HEK293 (cell line): ENCODE measurements at regions not wholly inside any gene's neighbourhood (a gene's known extent, or its start where the extent isn't known, plus 50 kb on each side); places are given as distances from the start of the nearest gene placed in this dataset.

Experiments
- CTCF ChIA-PET: fragments of 350-600 bp; formaldehyde crosslinking; extraction: SDS; loops from one replicate; lab custom pipeline; 2021; ENCODE audit warnings: antibody characterized with exemption; lab: Yijun Ruan, JAX
- POLR2A ChIA-PET: fragments of 300-600 bp; formaldehyde crosslinking; extraction: SDS; loops from one replicate; lab custom pipeline; 2020; ENCODE audit warnings: antibody characterized with exemption, inconsistent platforms; lab: Yijun Ruan, JAX
- H3K27ac ChIP-seq: fragments of 200-500 bp; sonication (Bioruptor generic); 2 replicates; pipeline ENCODE4 v1.5.1; 2014; ENCODE audit warnings: low read depth, low read length, control low read depth, inconsistent platforms; ENCODE audit errors: extremely low read depth
- H3K36me3 ChIP-seq, 2 experiments: fragments of 200-500 bp in 1 of 2; sonication (Bioruptor generic) in 1 of 2; 1 replicate in 1 of 2; 2 replicates in 1 of 2; pipeline ENCODE4 v1.5.1; 2014 to 2017; ENCODE audit warnings: inconsistent platforms in 2 of 2, low read length in 2 of 2; ENCODE audit not compliant: control insufficient read depth in 2 of 2, insufficient read depth in 1 of 2
- H3K4me1 ChIP-seq: fragments of 200-500 bp; sonication (Bioruptor generic); 2 replicates; pipeline ENCODE4 v1.5.1; 2014; ENCODE audit warnings: mild to moderate bottlenecking, low read length, inconsistent platforms; ENCODE audit not compliant: control insufficient read depth, insufficient read depth
- H3K4me3 ChIP-seq: 2 replicates; pipeline ENCODE4 v1.5.1; 2011; ENCODE audit warnings: low read depth, mild to moderate bottlenecking, control low read depth, low read length, moderate library complexity
- H3K9me3 ChIP-seq: fragments of 200-500 bp; sonication (Bioruptor generic); 2 replicates; pipeline ENCODE4 v1.5.1; 2014; ENCODE audit warnings: low read depth, low read length, inconsistent platforms; ENCODE audit not compliant: control insufficient read depth, insufficient read depth
- BCL11B ChIP-seq: fragments of 450-650 bp; formaldehyde crosslinking; IDR thresholded peaks from 2 replicates; pipeline ENCODE4 v1.5.1; 2016; ENCODE audit warnings: low read depth, missing biosample characterization, missing genetic modification characterization
- HOXD13 ChIP-seq: sonication (generic); formaldehyde crosslinking; IDR thresholded peaks from 2 replicates; pipeline ENCODE4 v1.8.0; 2022; ENCODE audit warnings: missing genetic modification reagents, borderline replicate concordance
- KLF7 ChIP-seq: fragments of 450-650 bp; formaldehyde crosslinking; IDR thresholded peaks from 2 replicates; pipeline ENCODE4 v1.5.1; 2016; ENCODE audit warnings: missing biosample characterization, missing genetic modification characterization, borderline replicate concordance
- KLF8 ChIP-seq: fragments of 450-650 bp; formaldehyde crosslinking; IDR thresholded peaks from 2 replicates; pipeline ENCODE4 v1.5.1; 2016; ENCODE audit warnings: missing biosample characterization, missing genetic modification characterization
- TCF7L2 ChIP-seq: IDR thresholded peaks from 2 replicates; pipeline ENCODE4 v1.6.1; 2011; ENCODE audit warnings: low read depth, mild to moderate bottlenecking, inconsistent platforms, low read length, moderate library complexity, borderline replicate concordance
- ZBTB17 ChIP-seq: fragments of 450-650 bp; formaldehyde crosslinking; IDR thresholded peaks from 2 replicates; pipeline ENCODE4 v1.5.1; 2016; ENCODE audit warnings: missing biosample characterization, missing genetic modification characterization
- ZIC2 ChIP-seq: fragments of 450-650 bp; formaldehyde crosslinking; IDR thresholded peaks from 2 replicates; pipeline ENCODE4 v1.5.1; 2016; ENCODE audit warnings: missing biosample characterization, missing genetic modification characterization
- ZNF10 ChIP-seq: fragments of 450-650 bp; formaldehyde crosslinking; IDR thresholded peaks from 2 replicates; pipeline ENCODE4 v1.5.1; 2017; ENCODE audit warnings: missing biosample characterization, missing genetic modification characterization
- ZNF146 ChIP-seq: fragments of 450-650 bp; formaldehyde crosslinking; IDR thresholded peaks from 2 replicates; pipeline ENCODE4 v1.5.1; 2016; ENCODE audit warnings: missing biosample characterization, missing genetic modification characterization
- ZNF292 ChIP-seq: fragments of 450-650 bp; formaldehyde crosslinking; IDR thresholded peaks from 2 replicates; pipeline ENCODE4 v1.5.1; 2016; ENCODE audit warnings: low read depth, missing biosample characterization, missing genetic modification characterization, borderline replicate concordance
- ZNF416 ChIP-seq: fragments of 450-650 bp; formaldehyde crosslinking; IDR thresholded peaks from 2 replicates; pipeline ENCODE4 v1.5.1; 2016; ENCODE audit warnings: missing biosample characterization, missing genetic modification characterization
- ZNF658 ChIP-seq: fragments of 450-650 bp; formaldehyde crosslinking; IDR thresholded peaks from 2 replicates; pipeline ENCODE4; 2016; ENCODE audit warnings: missing biosample characterization, missing genetic modification characterization
- ZNF701 ChIP-seq: fragments of 450-650 bp; formaldehyde crosslinking; IDR thresholded peaks from 2 replicates; pipeline ENCODE4 v1.5.1; 2016; ENCODE audit warnings: missing biosample characterization, missing genetic modification characterization
- TF ChIP-seq, protein P1 (sequence below): fragments of 450-650 bp; formaldehyde crosslinking; IDR thresholded peaks from 2 replicates; pipeline ENCODE4 v1.5.1; 2017; ENCODE audit warnings: missing biosample characterization, mild to moderate bottlenecking, missing genetic modification characterization, moderate library complexity
- TF ChIP-seq, protein P2 (sequence below): fragments of 450-650 bp; formaldehyde crosslinking; IDR thresholded peaks from 2 replicates; pipeline ENCODE4 v1.5.1; 2016; ENCODE audit warnings: missing biosample characterization, missing genetic modification characterization
- TF ChIP-seq, protein P3 (sequence below): fragments of 450-650 bp; formaldehyde crosslinking; IDR thresholded peaks from 2 replicates; pipeline ENCODE4 v1.5.1; 2016; ENCODE audit warnings: missing biosample characterization, missing genetic modification characterization
- TF ChIP-seq, protein P4 (sequence below): fragments of 450-650 bp; formaldehyde crosslinking; IDR thresholded peaks from 2 replicates; pipeline ENCODE4 v1.5.1; 2016; ENCODE audit warnings: missing biosample characterization, missing genetic modification characterization, borderline replicate concordance
- TF ChIP-seq, protein P5 (sequence below): fragments of 450-650 bp; formaldehyde crosslinking; IDR thresholded peaks from 2 replicates; pipeline ENCODE4 v1.5.1; 2016; ENCODE audit warnings: missing biosample characterization, missing genetic modification characterization
- TF ChIP-seq, protein P6 (sequence below): fragments of 450-650 bp; formaldehyde crosslinking; IDR thresholded peaks from 2 replicates; pipeline ENCODE4 v1.5.1; 2016; ENCODE audit warnings: missing biosample characterization, missing genetic modification characterization

DNA sequence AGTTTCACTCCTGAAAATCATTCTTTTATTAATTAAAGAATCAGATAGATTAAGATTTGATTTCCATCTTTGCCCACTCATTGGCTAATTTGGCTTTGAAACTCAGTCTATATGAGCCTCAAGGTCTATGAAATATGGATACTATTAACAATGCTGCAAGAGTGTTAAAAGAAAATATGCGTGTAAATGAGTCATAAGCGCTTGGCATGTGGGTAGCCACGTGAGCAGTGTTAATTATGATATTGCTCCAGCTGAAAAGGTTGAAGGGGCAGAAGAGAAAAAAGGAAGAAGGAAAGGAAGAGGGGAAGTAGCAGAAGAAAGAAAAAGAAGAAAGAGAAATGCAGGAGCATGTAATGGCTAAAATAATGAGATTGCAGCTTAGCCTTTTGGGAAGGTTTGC, 151.4 kb downstream of the CHRM3 start:
- Histone ChIP-seq H3K27ac (no peak overlapping the region), H3K36me3 (no peaks in the 10 kb centered on the region), H3K4me1 (peaks cover 10% of the 10 kb centered on the region; the same call in 1 of the 2 replicates), H3K9me3 (no peaks in the 10 kb centered on the region), H3K4me3 (no peak overlapping the region)
- no peak for TF ChIP-seq ZNF10
- TF ChIP-seq, protein P1, sequence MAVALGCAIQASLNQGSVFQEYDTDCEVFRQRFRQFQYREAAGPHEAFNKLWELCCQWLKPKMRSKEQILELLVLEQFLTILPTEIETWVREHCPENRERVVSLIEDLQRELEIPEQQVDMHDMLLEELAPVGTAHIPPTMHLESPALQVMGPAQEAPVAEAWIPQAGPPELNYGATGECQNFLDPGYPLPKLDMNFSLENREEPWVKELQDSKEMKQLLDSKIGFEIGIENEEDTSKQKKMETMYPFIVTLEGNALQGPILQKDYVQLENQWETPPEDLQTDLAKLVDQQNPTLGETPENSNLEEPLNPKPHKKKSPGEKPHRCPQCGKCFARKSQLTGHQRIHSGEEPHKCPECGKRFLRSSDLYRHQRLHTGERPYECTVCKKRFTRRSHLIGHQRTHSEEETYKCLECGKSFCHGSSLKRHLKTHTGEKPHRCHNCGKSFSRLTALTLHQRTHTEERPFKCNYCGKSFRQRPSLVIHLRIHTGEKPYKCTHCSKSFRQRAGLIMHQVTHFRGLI (tag by site-specific recombination): no peak
- TF ChIP-seq ZNF146 (tag by site-specific recombination): no peak
- TF ChIP-seq BCL11B (tag by site-specific recombination): no peak
- no peak for TF ChIP-seq ZNF292 (tag by site-specific recombination)
- TF ChIP-seq KLF7: no peak
- TF ChIP-seq ZNF701 (tag by site-specific recombination): no peak
- TF ChIP-seq TCF7L2: no peak
- TF ChIP-seq, protein P2, sequence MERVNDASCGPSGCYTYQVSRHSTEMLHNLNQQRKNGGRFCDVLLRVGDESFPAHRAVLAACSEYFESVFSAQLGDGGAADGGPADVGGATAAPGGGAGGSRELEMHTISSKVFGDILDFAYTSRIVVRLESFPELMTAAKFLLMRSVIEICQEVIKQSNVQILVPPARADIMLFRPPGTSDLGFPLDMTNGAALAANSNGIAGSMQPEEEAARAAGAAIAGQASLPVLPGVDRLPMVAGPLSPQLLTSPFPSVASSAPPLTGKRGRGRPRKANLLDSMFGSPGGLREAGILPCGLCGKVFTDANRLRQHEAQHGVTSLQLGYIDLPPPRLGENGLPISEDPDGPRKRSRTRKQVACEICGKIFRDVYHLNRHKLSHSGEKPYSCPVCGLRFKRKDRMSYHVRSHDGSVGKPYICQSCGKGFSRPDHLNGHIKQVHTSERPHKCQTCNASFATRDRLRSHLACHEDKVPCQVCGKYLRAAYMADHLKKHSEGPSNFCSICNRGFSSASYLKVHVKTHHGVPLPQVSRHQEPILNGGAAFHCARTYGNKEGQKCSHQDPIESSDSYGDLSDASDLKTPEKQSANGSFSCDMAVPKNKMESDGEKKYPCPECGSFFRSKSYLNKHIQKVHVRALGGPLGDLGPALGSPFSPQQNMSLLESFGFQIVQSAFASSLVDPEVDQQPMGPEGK (tag by site-specific recombination): no peak
- TF ChIP-seq, protein P3, sequence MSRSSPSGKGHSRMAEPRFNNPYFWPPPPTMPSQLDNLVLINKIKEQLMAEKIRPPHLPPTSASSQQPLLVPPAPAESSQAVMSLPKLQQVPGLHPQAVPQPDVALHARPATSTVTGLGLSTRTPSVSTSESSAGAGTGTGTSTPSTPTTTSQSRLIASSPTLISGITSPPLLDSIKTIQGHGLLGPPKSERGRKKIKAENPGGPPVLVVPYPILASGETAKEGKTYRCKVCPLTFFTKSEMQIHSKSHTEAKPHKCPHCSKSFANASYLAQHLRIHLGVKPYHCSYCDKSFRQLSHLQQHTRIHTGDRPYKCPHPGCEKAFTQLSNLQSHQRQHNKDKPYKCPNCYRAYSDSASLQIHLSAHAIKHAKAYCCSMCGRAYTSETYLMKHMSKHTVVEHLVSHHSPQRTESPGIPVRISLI (tag by site-specific recombination): no peak
- TF ChIP-seq, protein P4, sequence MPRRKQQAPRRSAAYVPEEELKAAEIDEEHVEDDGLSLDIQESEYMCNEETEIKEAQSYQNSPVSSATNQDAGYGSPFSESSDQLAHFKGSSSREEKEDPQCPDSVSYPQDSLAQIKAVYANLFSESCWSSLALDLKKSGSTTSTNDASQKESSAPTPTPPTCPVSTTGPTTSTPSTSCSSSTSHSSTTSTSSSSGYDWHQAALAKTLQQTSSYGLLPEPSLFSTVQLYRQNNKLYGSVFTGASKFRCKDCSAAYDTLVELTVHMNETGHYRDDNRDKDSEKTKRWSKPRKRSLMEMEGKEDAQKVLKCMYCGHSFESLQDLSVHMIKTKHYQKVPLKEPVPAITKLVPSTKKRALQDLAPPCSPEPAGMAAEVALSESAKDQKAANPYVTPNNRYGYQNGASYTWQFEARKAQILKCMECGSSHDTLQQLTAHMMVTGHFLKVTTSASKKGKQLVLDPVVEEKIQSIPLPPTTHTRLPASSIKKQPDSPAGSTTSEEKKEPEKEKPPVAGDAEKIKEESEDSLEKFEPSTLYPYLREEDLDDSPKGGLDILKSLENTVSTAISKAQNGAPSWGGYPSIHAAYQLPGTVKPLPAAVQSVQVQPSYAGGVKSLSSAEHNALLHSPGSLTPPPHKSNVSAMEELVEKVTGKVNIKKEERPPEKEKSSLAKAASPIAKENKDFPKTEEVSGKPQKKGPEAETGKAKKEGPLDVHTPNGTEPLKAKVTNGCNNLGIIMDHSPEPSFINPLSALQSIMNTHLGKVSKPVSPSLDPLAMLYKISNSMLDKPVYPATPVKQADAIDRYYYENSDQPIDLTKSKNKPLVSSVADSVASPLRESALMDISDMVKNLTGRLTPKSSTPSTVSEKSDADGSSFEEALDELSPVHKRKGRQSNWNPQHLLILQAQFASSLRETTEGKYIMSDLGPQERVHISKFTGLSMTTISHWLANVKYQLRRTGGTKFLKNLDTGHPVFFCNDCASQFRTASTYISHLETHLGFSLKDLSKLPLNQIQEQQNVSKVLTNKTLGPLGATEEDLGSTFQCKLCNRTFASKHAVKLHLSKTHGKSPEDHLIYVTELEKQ (tag by site-specific recombination): no peak
- TF ChIP-seq KLF8 (tag by site-specific recombination): no peak
- TF ChIP-seq HOXD13 (CRISPR knock-in tag): no peak
- TF ChIP-seq, protein P5, sequence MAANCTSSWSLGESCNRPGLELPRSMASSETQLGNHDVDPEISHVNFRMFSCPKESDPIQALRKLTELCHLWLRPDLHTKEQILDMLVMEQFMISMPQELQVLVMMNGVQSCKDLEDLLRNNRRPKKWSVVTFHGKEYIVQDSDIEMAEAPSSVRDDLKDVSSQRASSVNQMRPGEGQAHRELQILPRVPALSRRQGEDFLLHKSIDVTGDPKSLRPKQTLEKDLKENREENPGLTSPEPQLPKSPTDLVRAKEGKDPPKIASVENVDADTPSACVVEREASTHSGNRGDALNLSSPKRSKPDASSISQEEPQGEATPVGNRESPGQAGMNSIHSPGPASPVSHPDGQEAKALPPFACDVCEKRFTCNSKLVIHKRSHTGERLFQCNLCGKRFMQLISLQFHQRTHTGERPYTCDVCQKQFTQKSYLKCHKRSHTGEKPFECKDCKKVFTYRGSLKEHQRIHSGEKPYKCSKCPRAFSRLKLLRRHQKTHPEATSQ (tag by site-specific recombination): no peak
- no peak for TF ChIP-seq ZNF658
- TF ChIP-seq, protein P6, sequence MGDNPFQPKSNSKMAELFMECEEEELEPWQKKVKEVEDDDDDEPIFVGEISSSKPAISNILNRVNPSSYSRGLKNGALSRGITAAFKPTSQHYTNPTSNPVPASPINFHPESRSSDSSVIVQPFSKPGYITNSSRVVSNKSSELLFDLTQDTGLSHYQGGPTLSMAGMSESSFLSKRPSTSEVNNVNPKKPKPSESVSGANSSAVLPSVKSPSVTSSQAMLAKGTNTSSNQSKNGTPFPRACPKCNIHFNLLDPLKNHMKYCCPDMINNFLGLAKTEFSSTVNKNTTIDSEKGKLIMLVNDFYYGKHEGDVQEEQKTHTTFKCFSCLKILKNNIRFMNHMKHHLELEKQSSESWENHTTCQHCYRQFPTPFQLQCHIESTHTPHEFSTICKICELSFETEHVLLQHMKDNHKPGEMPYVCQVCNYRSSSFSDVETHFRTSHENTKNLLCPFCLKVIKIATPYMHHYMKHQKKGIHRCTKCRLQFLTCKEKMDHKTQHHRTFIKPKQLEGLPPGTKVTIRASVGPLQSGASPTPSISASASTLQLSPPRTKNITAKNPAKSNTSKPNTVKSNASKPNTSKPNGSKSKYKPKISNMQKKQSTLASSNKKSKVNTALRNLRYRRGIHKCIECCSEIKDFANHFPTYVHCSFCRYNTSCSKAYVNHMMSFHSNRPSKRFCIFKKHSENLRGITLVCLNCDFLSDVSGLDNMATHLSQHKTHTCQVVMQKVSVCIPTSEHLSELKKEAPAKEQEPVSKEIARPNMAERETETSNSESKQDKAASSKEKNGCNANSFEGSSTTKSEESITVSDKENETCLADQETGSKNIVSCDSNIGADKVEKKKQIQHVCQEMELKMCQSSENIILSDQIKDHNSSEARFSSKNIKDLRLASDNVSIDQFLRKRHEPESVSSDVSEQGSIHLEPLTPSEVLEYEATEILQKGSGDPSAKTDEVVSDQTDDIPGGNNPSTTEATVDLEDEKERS (tag by site-specific recombination): no peak
- no peak for TF ChIP-seq ZIC2 (tag by site-specific recombination)
- no peak for TF ChIP-seq ZNF416
- TF ChIP-seq ZBTB17 (tag by site-specific recombination): no peak
- ChIA-PET POLR2A (no interaction called here), CTCF (no interaction called here)
